HL-60 (cell line): ENCODE measurements at regions not wholly inside any gene's neighbourhood (a gene's known extent, or its start where the extent isn't known, plus 50 kb on each side); places are given as distances from the start of the nearest gene placed in this dataset.

ENCODE experiments used
- POLR2AphosphoS5 ChIP-seq: IDR thresholded peaks from 2 replicates; pipeline ENCODE4 v1.6.1; 2012; ENCODE audit warnings: low read depth
- SPI1 ChIP-seq: IDR thresholded peaks from 2 replicates; pipeline ENCODE4 v1.6.1; 2012; ENCODE audit warnings: low read depth, mild to moderate bottlenecking, borderline replicate concordance
- TF ChIP-seq, protein P1 (sequence below): IDR thresholded peaks from one replicate; pipeline ENCODE4 v1.5.1; 2011; ENCODE audit warnings: low read length, control low read depth, inconsistent platforms; ENCODE audit not compliant: insufficient read depth
- TF ChIP-seq, protein P2 (sequence below): IDR thresholded peaks from 2 replicates; pipeline ENCODE4 v1.6.1; 2012; ENCODE audit warnings: low read depth; ENCODE audit not compliant: insufficient replicate concordance

DNA sequence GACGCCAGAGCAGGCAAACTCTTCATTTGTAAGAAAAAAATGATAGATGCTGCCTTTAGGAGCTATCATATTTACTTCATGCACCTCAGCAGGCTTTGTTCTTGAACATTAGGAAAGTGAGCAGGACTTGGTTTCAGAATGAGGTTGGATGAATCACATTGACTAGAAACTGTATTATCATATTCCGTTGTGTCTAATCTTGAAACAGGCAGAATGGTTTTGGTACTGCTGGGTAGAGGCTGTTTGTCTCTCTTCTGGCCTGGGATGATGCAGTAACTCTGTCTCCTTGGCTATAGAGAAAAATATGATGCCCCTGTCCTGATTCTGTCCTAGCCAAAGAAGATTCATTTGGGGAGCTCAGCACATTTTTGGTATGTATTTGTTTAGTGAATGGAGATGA, 344.2 kb upstream of the GRM7 start:
- TF ChIP-seq POLR2AphosphoS5 (no peak), SPI1 (no peak)
- TF ChIP-seq, protein P1, sequence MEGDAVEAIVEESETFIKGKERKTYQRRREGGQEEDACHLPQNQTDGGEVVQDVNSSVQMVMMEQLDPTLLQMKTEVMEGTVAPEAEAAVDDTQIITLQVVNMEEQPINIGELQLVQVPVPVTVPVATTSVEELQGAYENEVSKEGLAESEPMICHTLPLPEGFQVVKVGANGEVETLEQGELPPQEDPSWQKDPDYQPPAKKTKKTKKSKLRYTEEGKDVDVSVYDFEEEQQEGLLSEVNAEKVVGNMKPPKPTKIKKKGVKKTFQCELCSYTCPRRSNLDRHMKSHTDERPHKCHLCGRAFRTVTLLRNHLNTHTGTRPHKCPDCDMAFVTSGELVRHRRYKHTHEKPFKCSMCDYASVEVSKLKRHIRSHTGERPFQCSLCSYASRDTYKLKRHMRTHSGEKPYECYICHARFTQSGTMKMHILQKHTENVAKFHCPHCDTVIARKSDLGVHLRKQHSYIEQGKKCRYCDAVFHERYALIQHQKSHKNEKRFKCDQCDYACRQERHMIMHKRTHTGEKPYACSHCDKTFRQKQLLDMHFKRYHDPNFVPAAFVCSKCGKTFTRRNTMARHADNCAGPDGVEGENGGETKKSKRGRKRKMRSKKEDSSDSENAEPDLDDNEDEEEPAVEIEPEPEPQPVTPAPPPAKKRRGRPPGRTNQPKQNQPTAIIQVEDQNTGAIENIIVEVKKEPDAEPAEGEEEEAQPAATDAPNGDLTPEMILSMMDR, result no peak
- TF ChIP-seq, protein P2, sequence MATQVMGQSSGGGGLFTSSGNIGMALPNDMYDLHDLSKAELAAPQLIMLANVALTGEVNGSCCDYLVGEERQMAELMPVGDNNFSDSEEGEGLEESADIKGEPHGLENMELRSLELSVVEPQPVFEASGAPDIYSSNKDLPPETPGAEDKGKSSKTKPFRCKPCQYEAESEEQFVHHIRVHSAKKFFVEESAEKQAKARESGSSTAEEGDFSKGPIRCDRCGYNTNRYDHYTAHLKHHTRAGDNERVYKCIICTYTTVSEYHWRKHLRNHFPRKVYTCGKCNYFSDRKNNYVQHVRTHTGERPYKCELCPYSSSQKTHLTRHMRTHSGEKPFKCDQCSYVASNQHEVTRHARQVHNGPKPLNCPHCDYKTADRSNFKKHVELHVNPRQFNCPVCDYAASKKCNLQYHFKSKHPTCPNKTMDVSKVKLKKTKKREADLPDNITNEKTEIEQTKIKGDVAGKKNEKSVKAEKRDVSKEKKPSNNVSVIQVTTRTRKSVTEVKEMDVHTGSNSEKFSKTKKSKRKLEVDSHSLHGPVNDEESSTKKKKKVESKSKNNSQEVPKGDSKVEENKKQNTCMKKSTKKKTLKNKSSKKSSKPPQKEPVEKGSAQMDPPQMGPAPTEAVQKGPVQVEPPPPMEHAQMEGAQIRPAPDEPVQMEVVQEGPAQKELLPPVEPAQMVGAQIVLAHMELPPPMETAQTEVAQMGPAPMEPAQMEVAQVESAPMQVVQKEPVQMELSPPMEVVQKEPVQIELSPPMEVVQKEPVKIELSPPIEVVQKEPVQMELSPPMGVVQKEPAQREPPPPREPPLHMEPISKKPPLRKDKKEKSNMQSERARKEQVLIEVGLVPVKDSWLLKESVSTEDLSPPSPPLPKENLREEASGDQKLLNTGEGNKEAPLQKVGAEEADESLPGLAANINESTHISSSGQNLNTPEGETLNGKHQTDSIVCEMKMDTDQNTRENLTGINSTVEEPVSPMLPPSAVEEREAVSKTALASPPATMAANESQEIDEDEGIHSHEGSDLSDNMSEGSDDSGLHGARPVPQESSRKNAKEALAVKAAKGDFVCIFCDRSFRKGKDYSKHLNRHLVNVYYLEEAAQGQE, result no peak
